Osteoblast (primary cell): ENCODE measurements at regions not wholly inside any gene's neighbourhood (a gene's known extent, or its start where the extent isn't known, plus 50 kb on each side); places are given as distances from the start of the nearest gene placed in this dataset.
A peak's percentile ranks its signal among the peaks of the same experiment; 100 is the strongest.
"Not testable (repeated sequence)": the region's sequence is repeated elsewhere in the genome, so short reads cannot be mapped to it uniquely, and the experiment has no call there.

Experiments used
- DNase-seq: peaks from one replicate; pipeline ENCODE4 v3.0.0; 2011; ENCODE audit warnings: low spot score, mixed read lengths; ENCODE audit not compliant: insufficient read length; ENCODE audit errors: missing footprints
- H2AFZ ChIP-seq: 2 replicates; pipeline ENCODE4 v1.6.0; 2011; ENCODE audit warnings: mild to moderate bottlenecking, low read length
- H3K27ac ChIP-seq: 2 replicates; pipeline ENCODE4 v1.5.1; 2011; ENCODE audit warnings: mild to moderate bottlenecking, low read depth, low read length, moderate library complexity
- H3K27me3 ChIP-seq: 2 replicates; pipeline ENCODE4 v1.6.0; 2012; ENCODE audit warnings: mild to moderate bottlenecking, control low read depth, inconsistent platforms, low read length, moderate library complexity; ENCODE audit not compliant: insufficient read depth
- H3K36me3 ChIP-seq: 2 replicates; pipeline ENCODE4 v1.5.1; 2011; ENCODE audit warnings: mild to moderate bottlenecking, low read length, control low read depth, moderate library complexity; ENCODE audit not compliant: insufficient read depth
- H3K4me1 ChIP-seq: 2 replicates; pipeline ENCODE4 v1.5.1; 2011; ENCODE audit warnings: mild to moderate bottlenecking, low read length, control low read depth, moderate library complexity; ENCODE audit not compliant: insufficient read depth
- H3K4me2 ChIP-seq: 2 replicates; pipeline ENCODE4 v1.6.0; 2011; ENCODE audit warnings: mild to moderate bottlenecking, low read length; ENCODE audit not compliant: insufficient read depth
- H3K4me3 ChIP-seq: fragments of 200-600 bp; sonication (generic); 3 replicates; pipeline ENCODE4 v1.5.1; 2012; ENCODE audit warnings: mild to moderate bottlenecking, low read length, inconsistent platforms; ENCODE audit not compliant: insufficient read depth
- H3K79me2 ChIP-seq: 2 replicates; pipeline ENCODE4 v1.6.0; 2012; ENCODE audit warnings: mild to moderate bottlenecking, low read length, control low read depth, inconsistent platforms; ENCODE audit not compliant: insufficient read depth
- H3K9me3 ChIP-seq: 2 replicates; pipeline ENCODE4 v1.5.1; 2011; ENCODE audit warnings: low read depth, low read length, control low read depth
- H4K20me1 ChIP-seq: 2 replicates; pipeline ENCODE4 v1.6.0; 2012; ENCODE audit warnings: mild to moderate bottlenecking, low read length, control low read depth; ENCODE audit not compliant: insufficient read depth
- TF ChIP-seq, protein P1 (sequence below): IDR thresholded peaks from 2 replicates; pipeline ENCODE4 v1.5.1; 2011; ENCODE audit warnings: mild to moderate bottlenecking, low read depth, low read length, moderate library complexity; ENCODE audit errors: extremely low read depth

DNA sequence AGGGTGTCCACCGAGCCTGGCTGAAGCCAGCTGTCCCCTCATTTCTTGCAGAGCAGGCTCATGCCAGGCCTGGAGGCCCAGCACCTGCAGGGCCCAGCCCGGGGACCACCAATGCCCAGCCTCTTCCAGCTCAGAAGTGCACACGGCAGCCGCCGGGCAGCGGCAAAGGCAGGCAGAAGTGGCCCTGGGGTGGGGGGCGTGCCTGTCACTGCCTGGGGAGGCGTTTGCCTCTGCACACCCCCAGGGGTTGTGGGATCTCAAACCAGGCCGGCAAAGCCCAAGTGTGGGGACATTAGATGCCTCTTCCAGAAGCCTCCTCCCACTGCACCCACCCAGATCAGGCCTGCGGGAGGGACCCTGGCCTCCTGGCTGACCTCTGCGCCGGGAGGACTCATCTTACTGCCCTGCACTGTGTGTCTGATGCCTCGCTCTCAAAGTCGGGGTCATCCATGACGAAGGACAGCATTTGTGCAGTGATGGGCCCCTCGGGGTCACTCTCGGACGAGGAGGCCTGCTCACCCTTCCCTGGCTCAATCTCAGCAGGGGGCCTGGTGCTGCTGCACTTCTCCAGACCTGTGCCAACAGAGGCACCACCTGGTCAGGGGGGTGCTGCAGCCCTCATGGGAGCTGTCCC is 255.8 kb downstream of the ANKRD30B start:
- H3K9me3 ChIP-seq, H3K27me3 ChIP-seq, H3K4me3 ChIP-seq, H2AFZ ChIP-seq, H3K36me3 ChIP-seq, DNase-seq, H3K27ac ChIP-seq, H3K4me1 ChIP-seq, H3K4me2 ChIP-seq, H4K20me1 ChIP-seq, H3K79me2 ChIP-seq: not testable (repeated sequence)

DNA sequence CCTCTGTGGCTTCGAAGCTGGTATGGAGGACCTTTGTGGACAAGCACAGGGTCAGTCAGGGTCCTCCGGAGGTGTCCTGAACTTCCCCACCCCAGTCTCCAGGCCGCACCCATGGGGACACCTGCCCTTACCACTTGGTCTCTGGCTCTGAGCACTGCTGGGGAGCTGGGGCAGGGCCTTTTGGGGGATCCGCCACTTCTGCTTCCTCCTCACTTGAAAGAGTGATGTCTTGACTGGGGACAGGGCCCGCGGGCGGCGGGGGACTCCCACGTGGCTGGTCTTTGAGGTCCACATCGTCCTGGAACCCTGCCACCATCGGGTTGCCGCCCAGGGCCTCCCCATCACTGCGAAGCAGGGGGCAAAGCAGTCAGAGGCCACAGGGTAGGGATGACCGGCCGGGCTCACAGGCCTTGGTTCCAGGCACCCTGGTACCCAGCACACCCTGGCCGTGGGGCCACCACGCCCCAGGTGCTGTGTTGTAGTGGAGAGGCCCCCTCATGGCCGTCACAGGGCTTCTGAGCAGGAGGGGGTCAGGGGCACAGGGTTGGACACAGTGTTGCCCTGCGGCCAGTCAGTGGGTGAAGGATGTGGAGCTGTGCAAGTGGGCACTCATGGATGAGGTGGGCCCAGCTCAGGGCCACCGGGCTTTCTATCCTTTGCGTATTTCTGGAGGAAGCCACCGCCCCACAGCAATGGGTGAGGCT is 256.4 kb downstream of the ANKRD30B start:
- H3K27ac ChIP-seq, DNase-seq, H3K9me3 ChIP-seq, H3K4me3 ChIP-seq, H3K27me3 ChIP-seq, H3K4me2 ChIP-seq, H4K20me1 ChIP-seq, H3K79me2 ChIP-seq, H3K4me1 ChIP-seq, H2AFZ ChIP-seq, H3K36me3 ChIP-seq: not testable (repeated sequence)

DNA sequence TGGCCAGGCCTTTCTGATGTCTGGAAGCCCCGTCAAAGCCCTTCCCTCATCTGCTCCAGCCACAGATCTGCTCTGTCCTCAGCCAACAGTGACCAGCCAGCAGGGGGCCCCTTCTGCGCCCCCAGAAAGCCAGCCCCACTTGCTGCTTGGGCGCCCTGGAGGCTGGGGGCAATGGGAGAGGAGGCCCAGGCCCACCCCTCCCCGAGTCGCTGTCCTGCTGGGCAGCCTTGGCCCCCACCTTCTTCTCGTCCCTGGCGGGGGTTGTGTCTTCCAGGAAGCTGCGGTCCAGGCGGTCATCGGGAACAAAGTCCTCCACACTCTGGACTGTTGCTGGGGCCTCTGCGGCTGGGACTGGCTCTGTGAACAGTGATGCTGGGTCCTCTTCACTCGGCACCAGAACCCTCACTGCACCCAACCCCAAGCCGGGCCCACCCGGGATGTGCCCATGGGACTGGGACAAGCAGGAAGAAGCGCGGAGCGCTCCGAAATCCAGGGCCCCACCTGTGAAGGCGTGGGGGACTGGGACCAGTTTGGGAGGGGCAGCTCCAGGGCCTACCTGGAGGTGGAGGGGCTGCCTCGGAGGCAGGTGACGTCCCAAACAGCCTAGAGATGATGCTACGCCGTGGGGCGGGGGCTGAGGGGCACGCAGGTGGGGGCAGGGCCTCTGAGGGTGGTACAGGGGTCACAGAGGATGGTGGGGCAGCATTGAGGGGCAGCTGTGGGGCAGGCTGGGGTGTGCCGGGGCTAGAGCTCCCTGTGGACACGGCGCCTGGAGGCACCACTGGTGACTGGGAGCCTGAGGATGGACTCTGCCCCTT is 257.6 kb downstream of the ANKRD30B start:
- H3K27me3 ChIP-seq, result no peaks in the 10 kb centered on the region
- H3K36me3 ChIP-seq, result no peaks in the 10 kb centered on the region
- no peak overlapping the region for H2AFZ ChIP-seq
- H3K79me2 ChIP-seq, result no peaks in the 10 kb centered on the region
- H3K4me1 ChIP-seq, result no peaks in the 10 kb centered on the region
- no peak overlapping the region for H3K27ac ChIP-seq
- DNase-seq, result no peak
- no peak overlapping the region for H3K4me2 ChIP-seq
- no peaks in the 10 kb centered on the region for H3K9me3 ChIP-seq
- no peaks in the 10 kb centered on the region for H4K20me1 ChIP-seq
- no peak overlapping the region for H3K4me3 ChIP-seq
- TF ChIP-seq, protein P1, sequence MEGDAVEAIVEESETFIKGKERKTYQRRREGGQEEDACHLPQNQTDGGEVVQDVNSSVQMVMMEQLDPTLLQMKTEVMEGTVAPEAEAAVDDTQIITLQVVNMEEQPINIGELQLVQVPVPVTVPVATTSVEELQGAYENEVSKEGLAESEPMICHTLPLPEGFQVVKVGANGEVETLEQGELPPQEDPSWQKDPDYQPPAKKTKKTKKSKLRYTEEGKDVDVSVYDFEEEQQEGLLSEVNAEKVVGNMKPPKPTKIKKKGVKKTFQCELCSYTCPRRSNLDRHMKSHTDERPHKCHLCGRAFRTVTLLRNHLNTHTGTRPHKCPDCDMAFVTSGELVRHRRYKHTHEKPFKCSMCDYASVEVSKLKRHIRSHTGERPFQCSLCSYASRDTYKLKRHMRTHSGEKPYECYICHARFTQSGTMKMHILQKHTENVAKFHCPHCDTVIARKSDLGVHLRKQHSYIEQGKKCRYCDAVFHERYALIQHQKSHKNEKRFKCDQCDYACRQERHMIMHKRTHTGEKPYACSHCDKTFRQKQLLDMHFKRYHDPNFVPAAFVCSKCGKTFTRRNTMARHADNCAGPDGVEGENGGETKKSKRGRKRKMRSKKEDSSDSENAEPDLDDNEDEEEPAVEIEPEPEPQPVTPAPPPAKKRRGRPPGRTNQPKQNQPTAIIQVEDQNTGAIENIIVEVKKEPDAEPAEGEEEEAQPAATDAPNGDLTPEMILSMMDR, result no peak

DNA sequence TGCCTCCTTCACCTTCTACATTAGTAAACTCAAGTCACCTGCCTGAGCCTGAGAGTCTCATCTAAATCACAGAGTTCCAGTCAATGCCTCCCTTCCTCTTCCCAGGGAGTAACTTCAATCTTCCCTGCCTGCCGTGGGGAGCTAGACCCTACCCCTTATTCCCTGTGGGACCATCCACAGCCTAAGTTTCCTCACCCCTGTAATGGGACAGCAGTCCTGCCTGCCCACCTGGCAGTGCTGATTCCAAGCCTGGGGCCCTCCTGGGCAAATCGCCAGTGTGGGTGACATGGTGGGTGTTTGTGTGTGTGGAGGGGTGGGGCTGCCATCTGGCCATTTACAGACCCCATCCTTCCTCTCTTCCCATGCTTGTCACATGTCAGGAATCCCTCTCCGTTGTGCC is 258.6 kb downstream of the ANKRD30B start:
- H3K4me3 ChIP-seq, H2AFZ ChIP-seq, H3K36me3 ChIP-seq, DNase-seq, H3K4me1 ChIP-seq, H3K9me3 ChIP-seq, H3K27ac ChIP-seq, H4K20me1 ChIP-seq, H3K27me3 ChIP-seq, H3K79me2 ChIP-seq, H3K4me2 ChIP-seq: not testable (repeated sequence)

DNA sequence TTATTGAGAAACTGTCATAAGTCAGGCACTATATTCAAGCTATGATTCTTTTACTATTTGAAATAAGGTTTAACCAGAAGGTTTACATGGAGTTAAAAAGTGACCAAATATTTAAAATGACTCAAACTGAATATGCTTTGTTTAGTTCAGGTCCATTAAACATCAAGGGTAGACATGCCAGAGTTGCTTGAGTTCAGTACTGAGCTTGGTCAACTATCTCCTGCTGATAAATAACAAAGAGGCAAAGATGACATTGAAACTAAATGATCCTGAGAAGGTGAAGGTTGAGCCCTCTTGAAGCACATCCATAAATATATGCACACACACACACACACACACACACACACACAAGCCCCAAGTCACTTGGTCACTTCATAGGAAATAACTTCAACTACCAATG is 278.1 kb downstream of the ANKRD30B start:
- not testable (repeated sequence) for H3K9me3 ChIP-seq, H3K27ac ChIP-seq, DNase-seq, H3K79me2 ChIP-seq, H3K36me3 ChIP-seq, H4K20me1 ChIP-seq, H3K27me3 ChIP-seq, H3K4me3 ChIP-seq, H3K4me2 ChIP-seq, H3K4me1 ChIP-seq
- peak overlapping the region; percentile 0 for H2AFZ ChIP-seq
